Neural progenitor cell (in vitro differentiated cells): ENCODE measurements at regions not wholly inside any gene's neighbourhood (a gene's known extent, or its start where the extent isn't known, plus 50 kb on each side); places are given as distances from the start of the nearest gene placed in this dataset.

Experiments used
- DNase-seq: peaks from one replicate; pipeline ENCODE4 v3.0.0-alpha.2; 2016; ENCODE audit warnings: low spot score
- H2AFZ ChIP-seq: fragments of 200-600 bp; sonication (generic); replicated peaks from 2 replicates; pipeline ENCODE4 v1.6.1; 2016; ENCODE audit warnings: antibody characterized with exemption
- H3F3A ChIP-seq: fragments of 200-600 bp; sonication (generic); 2 replicates; pipeline ENCODE4 v1.6.1; 2016; ENCODE audit warnings: antibody characterized with exemption, low read depth
- H3K27ac ChIP-seq: fragments of 200-600 bp; sonication (generic); 2 replicates; pipeline ENCODE4 v1.5.1; 2016; ENCODE audit warnings: mild to moderate bottlenecking
- H3K27me3 ChIP-seq: fragments of 200-600 bp; sonication (generic); 2 replicates; pipeline ENCODE4 v1.6.1; 2016; ENCODE audit warnings: mild to moderate bottlenecking, moderate library complexity
- H3K36me3 ChIP-seq: fragments of 200-600 bp; sonication (generic); 2 replicates; pipeline ENCODE4 v1.5.1; 2016
- H3K4me1 ChIP-seq: fragments of 200-600 bp; sonication (generic); 2 replicates; pipeline ENCODE4 v1.6.1; 2016; ENCODE audit warnings: mixed run types
- H3K4me2 ChIP-seq: fragments of 200-600 bp; sonication (generic); 2 replicates; pipeline ENCODE4 v1.6.1; 2016
- H3K4me3 ChIP-seq: fragments of 200-600 bp; sonication (generic); 2 replicates; pipeline ENCODE4 v1.5.1; 2016
- H3K79me2 ChIP-seq: fragments of 200-600 bp; sonication (generic); 2 replicates; pipeline ENCODE4 v1.6.1; 2016; ENCODE audit warnings: low read depth
- H3K9ac ChIP-seq: fragments of 200-600 bp; sonication (generic); 2 replicates; pipeline ENCODE4 v1.6.1; 2016
- H3K9me3 ChIP-seq: fragments of 200-600 bp; sonication (generic); 2 replicates; pipeline ENCODE4 v1.5.1; 2016; ENCODE audit warnings: low read depth
- H4K20me1 ChIP-seq: fragments of 200-600 bp; sonication (generic); 2 replicates; pipeline ENCODE4 v1.6.1; 2016; ENCODE audit warnings: low read depth
- H3K27ac Mint-ChIP-seq: 3 replicates; pipeline ENCODE4 v1.8.0; 2021; ENCODE audit warnings: mixed read lengths
- H3K27me3 Mint-ChIP-seq: 2 replicates; pipeline ENCODE4 v1.8.0; 2022; ENCODE audit warnings: low read depth, mild to moderate bottlenecking, inconsistent platforms, moderate library complexity, mixed read lengths; ENCODE audit not compliant: insufficient read depth
- H3K36me3 Mint-ChIP-seq: 3 replicates; pipeline ENCODE4 v1.8.0; 2021; ENCODE audit warnings: mixed read lengths
- H3K4me1 Mint-ChIP-seq: 3 replicates; pipeline ENCODE4 v1.8.0; 2021; ENCODE audit warnings: mixed read lengths
- H3K4me3 Mint-ChIP-seq: 3 replicates; pipeline ENCODE4 v1.8.0; 2021; ENCODE audit warnings: mild to moderate bottlenecking, moderate library complexity, mixed read lengths
- H3K9me3 Mint-ChIP-seq: 3 replicates; pipeline ENCODE4 v1.8.0; 2020; ENCODE audit warnings: mixed read lengths
- EZH2 ChIP-seq: fragments of 200-600 bp; sonication (generic); IDR thresholded peaks from 2 replicates; pipeline ENCODE4 v1.6.1; 2017; ENCODE audit warnings: antibody characterized with exemption, mild to moderate bottlenecking, moderate library complexity
- EZH2phosphoT487 ChIP-seq: fragments of 200-600 bp; sonication (generic); IDR thresholded peaks from 2 replicates; pipeline ENCODE4 v1.6.1; 2017; ENCODE audit warnings: antibody characterized with exemption
- TF ChIP-seq, protein P1 (sequence below): fragments of 200-600 bp; sonication (generic); IDR thresholded peaks from 2 replicates; pipeline ENCODE4 v1.5.1; 2017; ENCODE audit warnings: antibody characterized with exemption, mild to moderate bottlenecking

DNA sequence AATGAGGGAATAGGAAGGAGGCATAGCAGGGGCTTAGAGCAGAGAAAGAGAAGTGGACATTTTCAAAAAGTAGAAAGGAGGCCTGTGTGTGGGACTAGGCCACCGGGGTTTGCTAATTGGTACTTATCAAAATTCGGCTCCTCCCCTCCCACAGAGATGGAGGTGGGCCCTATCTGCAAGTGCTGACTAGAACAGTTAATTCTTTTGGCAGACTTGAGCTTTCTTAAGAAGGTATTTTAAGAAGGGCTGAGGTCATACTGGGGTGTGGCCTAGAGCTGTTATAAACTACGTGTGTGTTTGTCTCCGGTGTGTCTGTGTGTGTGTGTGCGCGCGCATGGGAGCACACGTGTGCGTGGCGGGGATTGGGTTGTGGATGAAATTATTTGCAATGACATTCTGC is 1086.5 kb downstream of the EFNA5 start:
- no peaks in the 10 kb centered on the region for H3K79me2 ChIP-seq
- H3K9ac ChIP-seq: no peak overlapping the region
- TF ChIP-seq EZH2 (no peak), EZH2phosphoT487 (no peak)
- TF ChIP-seq, protein P1, sequence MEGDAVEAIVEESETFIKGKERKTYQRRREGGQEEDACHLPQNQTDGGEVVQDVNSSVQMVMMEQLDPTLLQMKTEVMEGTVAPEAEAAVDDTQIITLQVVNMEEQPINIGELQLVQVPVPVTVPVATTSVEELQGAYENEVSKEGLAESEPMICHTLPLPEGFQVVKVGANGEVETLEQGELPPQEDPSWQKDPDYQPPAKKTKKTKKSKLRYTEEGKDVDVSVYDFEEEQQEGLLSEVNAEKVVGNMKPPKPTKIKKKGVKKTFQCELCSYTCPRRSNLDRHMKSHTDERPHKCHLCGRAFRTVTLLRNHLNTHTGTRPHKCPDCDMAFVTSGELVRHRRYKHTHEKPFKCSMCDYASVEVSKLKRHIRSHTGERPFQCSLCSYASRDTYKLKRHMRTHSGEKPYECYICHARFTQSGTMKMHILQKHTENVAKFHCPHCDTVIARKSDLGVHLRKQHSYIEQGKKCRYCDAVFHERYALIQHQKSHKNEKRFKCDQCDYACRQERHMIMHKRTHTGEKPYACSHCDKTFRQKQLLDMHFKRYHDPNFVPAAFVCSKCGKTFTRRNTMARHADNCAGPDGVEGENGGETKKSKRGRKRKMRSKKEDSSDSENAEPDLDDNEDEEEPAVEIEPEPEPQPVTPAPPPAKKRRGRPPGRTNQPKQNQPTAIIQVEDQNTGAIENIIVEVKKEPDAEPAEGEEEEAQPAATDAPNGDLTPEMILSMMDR: no peak
- no peaks in the 10 kb centered on the region for H3K9me3 Mint-ChIP-seq
- H3K4me1 Mint-ChIP-seq: peaks cover 6% of the 10 kb centered on the region
- H3F3A ChIP-seq: no peaks in the 10 kb centered on the region
- peaks cover 8% of the 10 kb centered on the region for H3K4me1 ChIP-seq
- no peaks in the 10 kb centered on the region for H3K9me3 ChIP-seq
- H3K4me2 ChIP-seq: peak overlapping the region; percentile 25
- H3K36me3 Mint-ChIP-seq: no peaks in the 10 kb centered on the region
- peak; percentile 57 for DNase-seq
- no peaks in the 10 kb centered on the region for H4K20me1 ChIP-seq
- no peak overlapping the region for H3K4me3 Mint-ChIP-seq
- no peaks in the 10 kb centered on the region for H3K27me3 Mint-ChIP-seq
- no peaks in the 10 kb centered on the region for H3K27me3 ChIP-seq
- H3K27ac Mint-ChIP-seq: no peak overlapping the region
- no peaks in the 10 kb centered on the region for H3K36me3 ChIP-seq
- peak overlapping the region; percentile 60 for H3K27ac ChIP-seq
- H2AFZ ChIP-seq: peak overlapping the region; percentile 69
- H3K4me3 ChIP-seq: no peak overlapping the region

DNA sequence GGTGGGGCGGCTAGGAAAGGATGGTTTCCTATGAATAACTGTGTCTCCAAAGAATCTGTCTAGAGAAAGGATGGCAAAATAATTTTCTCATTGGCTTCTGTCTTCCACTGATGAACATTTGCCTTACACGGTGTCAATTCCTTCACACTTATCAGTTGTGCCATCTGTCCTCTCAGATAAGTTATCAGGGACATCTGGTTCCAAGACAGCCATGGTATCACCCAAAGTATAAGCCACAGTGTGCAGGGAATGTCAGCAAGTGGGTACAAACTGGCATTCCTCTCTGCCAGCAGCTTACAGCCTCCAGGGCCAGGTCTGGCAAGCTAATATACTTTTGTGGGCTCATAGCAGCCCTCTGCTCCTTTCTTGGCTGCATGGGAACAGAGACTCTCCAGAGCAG is 1092.0 kb downstream of the EFNA5 start:
- H3K79me2 ChIP-seq: no peaks in the 10 kb centered on the region
- H3K9me3 Mint-ChIP-seq: peaks cover 4% of the 10 kb centered on the region
- H3K4me1 Mint-ChIP-seq: no peaks in the 10 kb centered on the region
- H3K4me1 ChIP-seq: no peaks in the 10 kb centered on the region
- H3K9ac ChIP-seq: no peak overlapping the region
- H3K27me3 ChIP-seq: no peaks in the 10 kb centered on the region
- no peaks in the 10 kb centered on the region for H3K36me3 Mint-ChIP-seq
- no peak overlapping the region for H2AFZ ChIP-seq
- no peaks in the 10 kb centered on the region for H3K27me3 Mint-ChIP-seq
- H3K36me3 ChIP-seq: no peaks in the 10 kb centered on the region
- no peaks in the 10 kb centered on the region for H4K20me1 ChIP-seq
- H3K27ac ChIP-seq: no peak overlapping the region
- peaks cover 4% of the 10 kb centered on the region for H3F3A ChIP-seq
- H3K4me2 ChIP-seq: no peak overlapping the region
- DNase-seq: no peak
- H3K4me3 Mint-ChIP-seq: no peak overlapping the region
- H3K4me3 ChIP-seq: no peak overlapping the region
- TF ChIP-seq EZH2phosphoT487 (no peak), EZH2 (no peak)
- TF ChIP-seq, protein P1: no peak
- H3K27ac Mint-ChIP-seq: no peak overlapping the region
- no peaks in the 10 kb centered on the region for H3K9me3 ChIP-seq

DNA sequence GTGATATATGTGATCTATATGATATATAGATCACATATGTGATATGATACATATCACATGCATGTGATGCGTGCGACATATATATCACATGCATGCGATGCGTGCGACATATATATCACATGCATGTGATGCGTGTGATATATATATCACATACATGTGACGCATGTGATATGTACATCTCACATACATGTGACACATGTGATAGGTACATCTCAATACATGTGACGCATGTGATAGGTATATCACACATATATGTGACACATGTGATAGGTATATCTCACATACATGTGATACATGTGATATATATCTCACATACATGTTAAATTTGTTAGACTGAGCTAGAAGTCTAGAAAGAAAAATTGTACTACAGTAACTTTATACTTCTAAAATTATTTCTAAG is 1095.9 kb downstream of the EFNA5 start:
- no peak overlapping the region for H3K27ac Mint-ChIP-seq
- TF ChIP-seq, protein P1: no peak
- no peak for TF ChIP-seq EZH2
- no peak for TF ChIP-seq EZH2phosphoT487
- no peaks in the 10 kb centered on the region for H3K36me3 Mint-ChIP-seq
- H3K27me3 Mint-ChIP-seq: no peaks in the 10 kb centered on the region
- H3K4me1 Mint-ChIP-seq: no peaks in the 10 kb centered on the region
- no peak overlapping the region for H3K4me3 ChIP-seq
- H3K79me2 ChIP-seq: no peaks in the 10 kb centered on the region
- no peaks in the 10 kb centered on the region for H3K27me3 ChIP-seq
- H3K36me3 ChIP-seq: no peaks in the 10 kb centered on the region
- H3K9me3 ChIP-seq: no peaks in the 10 kb centered on the region
- H3K27ac ChIP-seq: no peak overlapping the region
- no peak overlapping the region for H3K4me2 ChIP-seq
- H3K9ac ChIP-seq: no peak overlapping the region
- H3K4me1 ChIP-seq: no peaks in the 10 kb centered on the region
- H4K20me1 ChIP-seq: no peaks in the 10 kb centered on the region
- no peak overlapping the region for H3K4me3 Mint-ChIP-seq
- H2AFZ ChIP-seq: no peak overlapping the region
- H3F3A ChIP-seq: peaks cover 4% of the 10 kb centered on the region
- H3K9me3 Mint-ChIP-seq: peaks cover 4% of the 10 kb centered on the region
- no peak for DNase-seq

DNA sequence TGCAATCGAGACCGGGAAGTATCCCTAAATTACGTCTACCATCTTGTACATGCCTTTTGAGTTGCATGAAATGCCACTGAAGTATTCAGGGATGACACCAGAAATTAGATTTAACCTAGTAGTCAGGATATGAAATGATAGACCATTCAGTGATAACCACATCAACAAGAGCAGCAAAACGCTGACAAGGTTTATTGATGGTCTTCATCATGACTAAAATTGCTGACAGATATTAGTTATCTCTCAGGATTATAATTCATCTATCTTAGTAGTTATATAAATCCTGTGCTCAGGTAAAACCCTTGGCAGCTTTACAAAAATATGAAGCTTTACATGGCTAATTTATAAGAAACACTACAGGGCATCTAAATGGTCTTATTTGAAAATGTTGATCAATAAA is 1104.7 kb downstream of the EFNA5 start:
- Histone ChIP-seq H3K36me3 (no peaks in the 10 kb centered on the region), H3K79me2 (no peaks in the 10 kb centered on the region), H3K4me3 (no peak overlapping the region), H3K4me2 (no peak overlapping the region), H2AFZ (no peak overlapping the region), H3K9me3 (no peaks in the 10 kb centered on the region), H3K27me3 (no peaks in the 10 kb centered on the region), H3K27ac (no peak overlapping the region), H3K4me1 (no peaks in the 10 kb centered on the region), H3F3A (peaks cover 13% of the 10 kb centered on the region), H3K9ac (no peak overlapping the region), H4K20me1 (no peaks in the 10 kb centered on the region)
- TF ChIP-seq EZH2 (no peak), EZH2phosphoT487 (no peak)
- TF ChIP-seq, protein P1: no peak
- H3K4me3 Mint-ChIP-seq: no peak overlapping the region
- DNase-seq: no peak
- H3K27ac Mint-ChIP-seq: no peak overlapping the region
- no peaks in the 10 kb centered on the region for H3K27me3 Mint-ChIP-seq
- peaks cover 7% of the 10 kb centered on the region for H3K9me3 Mint-ChIP-seq
- no peaks in the 10 kb centered on the region for H3K36me3 Mint-ChIP-seq
- H3K4me1 Mint-ChIP-seq: no peaks in the 10 kb centered on the region
